ENCODE measurements at regions not wholly inside any gene's neighbourhood (a gene's known extent, or its start where the extent isn't known, plus 50 kb on each side); places are given as distances from the start of the nearest gene placed in this dataset.

- DNase-seq = no peak
These were observed 300.0 kb downstream of the FGF9 start for GRCh38 chr13:21970918-21971317.

DNA sequence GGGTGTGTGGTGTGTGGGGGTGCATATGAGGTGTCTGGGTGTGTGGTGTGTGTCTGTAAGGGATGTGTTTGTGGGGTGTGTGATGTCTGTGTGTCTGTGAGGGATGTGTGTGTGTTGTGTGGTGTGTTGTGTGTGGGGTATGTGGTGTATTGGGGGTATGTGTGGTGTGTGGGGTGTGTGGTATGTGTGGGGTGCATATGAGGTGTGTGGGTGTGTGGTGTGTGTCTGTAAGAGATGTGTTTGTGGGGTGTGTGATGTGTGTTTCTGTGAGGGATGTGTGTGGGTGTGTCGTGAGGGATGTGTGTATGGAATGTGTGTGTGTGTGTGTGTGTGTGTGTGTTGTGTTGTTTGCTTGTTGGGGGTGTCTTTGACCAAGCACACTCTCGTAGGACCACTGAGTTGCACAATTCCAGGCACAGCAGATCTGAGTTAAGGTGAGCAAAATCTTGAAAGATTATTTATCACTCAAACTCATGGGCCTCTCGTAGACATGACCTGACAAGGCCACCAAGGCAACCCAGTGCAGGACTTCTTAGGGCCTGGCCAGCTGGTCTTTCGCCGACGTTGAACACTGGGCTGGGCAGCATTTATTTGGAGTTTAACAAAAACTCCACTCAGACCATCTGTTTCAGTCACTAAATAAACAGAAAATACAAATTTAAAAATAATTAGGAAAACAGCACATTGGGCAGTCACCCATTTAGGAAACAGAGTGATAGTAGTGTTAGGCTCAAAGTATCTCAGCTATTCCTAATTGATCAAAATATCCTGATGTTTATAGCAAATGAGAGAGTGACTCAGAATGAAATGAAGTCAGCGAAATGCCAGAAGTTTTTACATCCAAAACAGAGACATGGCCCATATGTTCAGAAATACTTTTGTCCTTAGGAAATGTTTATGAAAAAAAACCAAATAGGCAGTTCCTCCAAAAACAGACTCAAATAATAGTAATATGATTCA is 301.1 kb downstream of the FGF9 start:
- no peak for DNase-seq

- DNase-seq = no peak
These were observed 302.7 kb downstream of the FGF9 start for GRCh38 chr13:21973437-21974125.

GRCh38 chr13:21974741-21975140 is 303.9 kb downstream of the FGF9 start:
- DNase-seq = no peak

DNA sequence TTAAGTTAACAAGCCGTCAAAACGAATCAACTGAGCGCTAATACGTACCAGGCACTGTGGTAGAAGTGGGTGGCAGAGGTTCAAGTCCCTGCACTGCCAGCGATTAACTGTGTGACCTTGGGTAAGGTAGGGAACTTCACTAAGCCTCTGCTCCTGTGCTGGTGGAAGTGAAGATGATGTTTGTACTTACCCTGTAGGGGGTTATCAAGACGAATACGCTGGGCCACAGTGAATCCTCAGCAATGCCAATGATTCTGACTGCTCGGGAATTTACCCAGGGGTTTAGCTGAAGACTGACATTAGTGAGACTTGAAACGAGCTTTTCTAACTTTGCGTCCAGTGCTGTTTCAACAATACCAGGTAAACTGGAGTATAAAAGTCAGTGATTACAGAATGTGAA is 305.3 kb downstream of the FGF9 start:
- no peak for DNase-seq

- no peak for DNase-seq
These were observed 308.4 kb downstream of the FGF9 start for GRCh38 chr13:21979161-21979806.

GRCh38 chr13:21980049-21980448 is 309.2 kb downstream of the FGF9 start:
- no peak for DNase-seq

DNA sequence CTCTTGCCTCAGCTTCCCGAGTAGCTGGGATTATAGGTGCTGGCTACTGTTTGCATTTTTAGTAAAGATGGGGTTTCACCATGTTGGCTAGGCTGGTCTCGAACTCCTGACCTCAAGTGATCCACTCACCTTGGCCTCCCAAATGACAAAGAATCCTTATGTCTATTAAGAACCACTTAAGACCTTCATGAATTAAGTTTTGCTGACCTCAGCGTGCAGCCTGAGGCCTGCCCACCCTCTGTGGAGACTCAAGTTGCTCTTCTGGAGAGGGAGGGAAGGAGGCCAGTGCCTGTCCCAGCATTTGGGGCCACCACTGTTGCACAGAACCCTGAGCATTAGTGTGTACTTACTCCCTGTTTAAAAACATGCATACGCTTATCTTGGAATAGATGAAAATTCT is 313.3 kb downstream of the FGF9 start:
- DNase-seq = no peak

GRCh38 chr13:21986602-21987001 is 315.7 kb downstream of the FGF9 start:
- DNase-seq = peak; percentile 51

DNA sequence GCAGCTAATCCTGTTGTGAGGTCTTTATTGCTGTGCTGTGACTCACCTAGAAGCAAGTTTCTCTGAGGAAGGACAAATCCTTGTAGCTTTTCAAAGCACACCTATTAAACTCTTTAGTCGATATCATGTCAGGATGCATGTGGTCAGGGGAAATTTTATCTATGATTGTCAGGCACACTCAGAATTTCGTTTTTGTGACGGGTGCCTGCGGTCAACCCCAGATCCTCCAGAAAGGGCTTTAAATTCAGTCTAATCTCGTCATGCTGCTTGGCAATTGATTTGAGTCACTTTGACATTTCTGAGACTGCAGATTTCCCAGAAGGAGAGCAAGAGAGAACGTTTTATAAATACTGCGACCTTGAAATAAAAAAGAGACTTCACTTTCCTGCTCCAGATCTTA is 316.9 kb downstream of the FGF9 start:
- DNase-seq = no peak

GRCh38 chr13:21988624-21989023 is 317.8 kb downstream of the FGF9 start:
- DNase-seq = no peak

GRCh38 chr13:21996049-21996448 is 325.2 kb downstream of the FGF9 start:
- no peak for DNase-seq

DNA sequence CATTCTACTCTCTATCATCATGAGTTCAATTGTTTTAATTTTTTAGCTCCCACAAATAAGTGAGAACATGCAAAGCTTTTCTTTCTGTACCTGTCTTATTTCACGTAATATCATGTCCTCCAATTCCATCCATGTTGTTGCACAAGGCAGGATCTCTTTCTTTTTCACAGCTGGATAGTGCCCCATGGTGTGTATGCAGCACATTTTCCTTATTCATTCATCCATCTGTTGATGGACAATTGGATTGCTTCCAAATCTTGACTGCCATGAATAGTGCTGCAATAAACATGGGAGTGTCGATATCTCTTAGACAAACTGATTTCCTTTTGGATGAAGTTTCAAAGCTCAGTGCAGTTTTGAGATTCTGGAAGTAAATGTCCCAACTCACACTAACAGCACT is 326.9 kb downstream of the FGF9 start:
- DNase-seq = no peak

DNA sequence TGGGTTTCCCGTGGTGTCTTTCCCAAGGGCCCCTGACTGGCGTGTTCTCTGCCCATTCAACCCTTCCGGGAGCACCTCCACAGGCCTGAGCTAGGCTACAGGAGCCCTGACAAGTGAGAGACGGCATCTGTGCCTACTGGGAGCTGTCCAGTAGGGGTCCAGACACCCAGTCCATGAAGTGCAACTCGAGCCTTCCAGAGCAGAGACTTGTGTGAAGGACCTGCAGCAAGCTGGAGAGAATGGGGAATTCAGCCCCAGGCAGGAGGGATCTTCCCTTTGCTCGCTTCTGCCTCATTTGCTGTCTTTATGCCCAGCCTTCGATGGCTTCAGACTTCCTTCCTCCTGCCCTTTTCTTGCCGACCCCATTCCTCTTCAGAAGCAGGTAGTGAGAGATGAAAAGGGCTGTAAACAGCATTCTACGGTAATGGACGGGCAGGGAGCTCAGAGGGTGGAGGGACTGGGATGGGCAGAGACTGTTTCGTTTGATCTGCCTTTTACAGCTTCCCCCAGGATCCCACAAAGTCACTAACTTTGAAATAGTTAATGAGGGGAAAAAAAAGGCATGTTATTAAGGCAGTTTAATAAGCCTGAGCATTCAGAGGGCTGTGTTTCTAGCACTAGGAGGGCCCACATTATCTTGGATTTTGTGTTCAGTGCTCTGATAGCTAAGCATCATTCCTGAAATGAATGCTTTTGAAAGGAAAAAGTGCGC is 327.6 kb downstream of the FGF9 start:
- no peak for DNase-seq

DNA sequence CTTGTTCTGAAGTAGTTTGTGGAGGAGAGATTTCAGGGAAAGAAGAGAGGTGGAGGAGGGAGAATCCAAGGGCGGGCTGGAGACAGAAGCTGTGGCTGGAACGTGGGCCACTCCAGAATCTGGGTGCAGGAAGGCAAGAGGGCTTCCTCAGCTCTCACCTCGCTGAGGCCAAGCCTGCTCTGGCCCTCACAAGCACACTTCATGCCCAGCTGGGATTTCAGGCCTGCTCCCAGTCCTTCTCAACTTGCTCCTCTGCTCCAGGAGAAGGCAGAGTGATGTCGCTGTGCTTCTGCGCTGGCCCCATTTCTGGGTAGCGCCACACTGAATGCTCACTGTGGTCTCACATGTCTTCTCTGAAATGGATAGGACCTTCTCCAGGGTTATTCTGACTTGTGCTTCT is 328.8 kb downstream of the FGF9 start:
- no peak for DNase-seq

DNA sequence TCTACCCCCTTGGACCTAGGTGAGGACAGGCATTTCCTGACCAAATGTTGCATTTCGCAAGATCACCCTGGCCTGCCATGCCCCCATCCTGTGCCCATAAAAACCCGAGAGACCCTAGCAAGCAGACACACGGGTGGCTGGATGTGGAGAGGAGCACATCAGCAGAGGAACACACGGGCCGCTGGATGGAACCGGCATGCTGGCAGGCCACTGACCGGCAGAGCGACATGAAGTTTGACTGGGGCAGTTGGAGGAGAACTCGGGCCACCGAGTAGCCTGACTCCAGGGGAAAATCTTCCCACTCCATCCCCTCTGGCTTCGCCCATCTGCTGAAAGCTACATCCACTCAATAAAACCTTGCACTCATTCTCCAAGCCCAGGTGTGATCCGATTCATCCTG is 329.3 kb downstream of the FGF9 start:
- DNase-seq = no peak

DNA sequence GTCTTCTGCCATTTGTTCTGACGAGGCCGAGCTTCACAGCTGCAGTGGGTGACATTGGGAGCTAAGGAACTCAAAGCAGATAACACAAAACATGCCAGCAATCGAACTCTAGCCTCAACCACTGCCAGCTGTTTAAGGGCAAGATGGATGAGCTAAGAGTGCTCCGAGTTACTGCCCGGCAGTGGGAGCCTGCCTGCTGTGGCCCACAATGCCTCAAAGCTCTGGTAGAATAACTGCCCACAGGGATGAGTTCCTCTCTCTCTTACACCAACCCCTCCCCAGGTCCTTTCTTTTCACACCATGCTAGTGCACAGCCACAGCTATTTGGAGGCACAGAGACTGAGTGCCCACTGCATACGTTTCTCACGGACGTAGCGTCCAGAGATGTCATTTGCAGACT is 330.5 kb downstream of the FGF9 start:
- no peak for DNase-seq

DNA sequence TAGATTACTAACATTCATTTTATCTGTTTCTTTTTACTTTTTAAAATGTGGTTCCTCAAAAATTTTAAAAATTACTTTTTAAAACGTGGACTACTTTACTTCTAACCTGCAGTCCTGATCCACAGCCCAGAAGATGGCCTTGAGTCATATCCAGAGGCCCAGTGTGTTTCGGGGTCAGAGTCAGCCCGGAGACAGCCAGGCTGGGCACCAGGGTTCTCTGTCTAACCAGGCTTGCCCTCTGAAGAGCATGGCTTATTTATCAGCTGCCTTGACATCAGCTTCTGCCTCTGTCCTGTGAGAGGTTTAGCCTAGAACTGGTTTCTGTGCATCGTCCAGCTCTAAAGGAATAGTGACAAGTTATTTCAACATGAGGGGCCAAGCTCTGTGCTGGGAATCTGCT is 332.0 kb downstream of the FGF9 start:
- no peak for DNase-seq

DNA sequence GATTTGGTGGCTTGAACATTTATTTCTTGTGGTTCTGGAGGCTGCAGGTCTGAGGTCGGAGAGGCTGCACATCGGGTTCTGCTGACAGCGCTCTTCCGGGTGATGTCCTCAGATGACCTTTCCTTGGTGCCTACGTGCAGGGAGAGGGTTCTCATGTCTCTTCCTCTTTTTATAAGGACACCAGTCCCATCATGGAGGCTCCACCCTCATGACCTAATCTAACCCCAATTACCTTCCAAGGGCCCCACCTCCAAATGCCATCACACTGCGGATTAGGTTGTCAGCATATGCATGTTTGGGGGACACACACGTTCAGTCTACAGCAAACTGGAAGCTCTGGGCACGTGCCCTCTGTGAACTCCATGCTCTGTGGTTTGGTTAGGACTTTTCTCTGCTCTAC is 338.6 kb downstream of the FGF9 start:
- no peak for DNase-seq

GRCh38 chr13:22009937-22010336 is 339.1 kb downstream of the FGF9 start:
- DNase-seq = no peak

DNA sequence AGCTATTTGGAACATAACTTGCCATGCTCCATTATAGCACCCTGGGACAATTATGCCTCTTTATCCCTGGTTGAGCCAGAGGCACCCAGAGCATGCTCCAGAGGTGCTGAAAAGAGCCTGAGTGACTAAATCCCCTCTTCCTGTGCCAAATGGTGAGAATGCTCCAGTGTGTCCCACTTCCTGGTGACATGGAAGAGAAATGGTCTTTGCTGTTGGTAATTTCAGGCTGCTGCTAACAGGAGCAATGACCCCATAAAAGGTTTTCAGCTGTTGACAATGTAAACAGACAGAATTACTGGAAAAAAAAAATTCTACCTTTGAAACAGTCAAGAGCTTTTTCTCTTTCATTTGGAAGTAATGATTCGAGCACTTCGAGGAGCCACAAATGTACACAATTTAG is 341.8 kb downstream of the FGF9 start:
- DNase-seq = no peak

DNA sequence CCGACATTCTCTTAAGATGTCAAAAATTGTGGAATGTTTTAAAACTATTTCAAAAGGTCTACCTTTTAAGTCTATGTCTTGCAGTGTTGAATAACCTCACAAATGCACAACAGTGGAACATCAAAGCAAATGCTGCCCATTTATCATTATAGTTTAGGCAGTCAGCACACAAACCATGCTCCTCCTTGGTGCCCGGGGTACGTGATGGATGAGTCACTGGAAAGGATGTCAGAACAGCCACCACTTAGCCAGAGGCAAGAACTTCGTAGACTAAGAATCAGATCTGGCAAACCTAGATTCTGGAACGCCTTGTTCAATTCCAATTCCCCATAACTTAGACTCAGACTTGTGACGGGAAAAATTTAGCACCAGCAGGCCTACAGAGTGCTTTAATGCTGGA is 343.6 kb downstream of the FGF9 start:
- DNase-seq = no peak

DNA sequence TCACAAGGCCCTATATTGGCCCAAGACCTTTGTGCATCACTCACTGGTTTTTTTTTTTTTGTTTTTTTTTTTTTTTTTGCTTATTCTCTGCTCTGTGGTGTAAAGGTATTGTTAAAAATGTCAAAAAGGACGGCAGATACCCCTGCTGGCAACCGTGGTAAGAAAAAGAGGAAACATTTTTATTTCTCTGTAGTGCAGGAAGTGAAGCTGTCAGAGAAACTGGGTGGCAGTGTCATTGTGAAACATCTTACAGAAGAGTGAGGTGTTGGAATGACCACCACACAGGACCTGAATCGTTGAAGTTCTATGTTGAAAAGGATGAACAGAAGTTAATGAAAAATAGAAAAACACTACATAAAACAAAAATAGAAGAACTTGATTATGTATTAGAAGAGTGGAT is 346.4 kb downstream of the FGF9 start:
- DNase-seq = no peak

Measured in right hindlimb (tissue), 1 donor.